Thyroid gland (tissue), 4 donors: ENCODE measurements at regions not wholly inside any gene's neighbourhood (a gene's known extent, or its start where the extent isn't known, plus 50 kb on each side); places are given as distances from the start of the nearest gene placed in this dataset.

Experiments used
- CTCF ChIP-seq, 6 experiments: fragments of 200-600 bp in 3 of 6; fragments of 450-650 bp in 3 of 6; sonication (generic) in 3 of 6; IDR thresholded peaks; one replicate each; pipeline ENCODE4 v1.5.1; 2016 to 2019; ENCODE audit warnings: antibody characterized with exemption in 6 of 6, mild to moderate bottlenecking in 2 of 6, inconsistent platforms in 1 of 6, moderate library complexity in 1 of 6
- POLR2A ChIP-seq, 2 donors: fragments of 450-650 bp; IDR thresholded peaks; one replicate each; pipeline ENCODE4 v1.6.1; 2017; ENCODE audit warnings: antibody characterized with exemption in 2 of 2, mild to moderate bottlenecking in 2 of 2, moderate library complexity in 1 of 2

- TF ChIP-seq CTCF (IDR thresholded peaks at IDR 0.05) (no peak), POLR2A (IDR thresholded peaks at IDR 0.05) (no peak)
Observed at GRCh38 chr9:113724202-113724601, 151.9 kb upstream of the ZNF618 start.
